D341Med (cell line): ENCODE measurements at regions not wholly inside any gene's neighbourhood (a gene's known extent, or its start where the extent isn't known, plus 50 kb on each side); places are given as distances from the start of the nearest gene placed in this dataset.

Experiments
- DNase-seq: peaks from one replicate; pipeline ENCODE4 v3.0.0; 2012; ENCODE audit warnings: low spot score

GRCh38 chr4:177108708-177109107 is 201.0 kb upstream of the NEIL3 start:
- no peak for DNase-seq

GRCh38 chr4:177109769-177110168 is 199.9 kb upstream of the NEIL3 start:
- DNase-seq: no peak

- DNase-seq: no peak
Observed at GRCh38 chr4:177116161-177116560, 193.5 kb upstream of the NEIL3 start.

- DNase-seq: no peak
Observed at GRCh38 chr4:177117256-177117655, 192.4 kb upstream of the NEIL3 start.

GRCh38 chr4:177118596-177118995 is 191.1 kb upstream of the NEIL3 start:
- DNase-seq: no peak

- no peak for DNase-seq
Observed at GRCh38 chr4:177119021-177119471, 190.6 kb upstream of the NEIL3 start.

- DNase-seq: no peak
Observed at GRCh38 chr4:177119691-177120090, 190.0 kb upstream of the NEIL3 start.

- no peak for DNase-seq
Observed at GRCh38 chr4:177123811-177124210, 185.9 kb upstream of the NEIL3 start.

- DNase-seq: no peak
Observed at GRCh38 chr4:177124349-177125064, 185.2 kb upstream of the NEIL3 start.

GRCh38 chr4:177125656-177126055 is 184.0 kb upstream of the NEIL3 start:
- DNase-seq: no peak

- no peak for DNase-seq
Observed at GRCh38 chr4:177127658-177128057, 182.0 kb upstream of the NEIL3 start.

GRCh38 chr4:177128306-177128705 is 181.4 kb upstream of the NEIL3 start:
- DNase-seq: no peak

- no peak for DNase-seq
Observed at GRCh38 chr4:177131736-177132135, 177.9 kb upstream of the NEIL3 start.

GRCh38 chr4:177147668-177148067 is 162.0 kb upstream of the NEIL3 start:
- DNase-seq: no peak

GRCh38 chr4:177155454-177155853 is 154.2 kb upstream of the NEIL3 start:
- DNase-seq: no peak

- DNase-seq: no peak
Observed at GRCh38 chr4:177159600-177159999, 150.1 kb upstream of the NEIL3 start.

GRCh38 chr4:177161781-177162180 is 147.9 kb upstream of the NEIL3 start:
- DNase-seq: no peak

- no peak for DNase-seq
Observed at GRCh38 chr4:177163532-177163931, 146.1 kb upstream of the NEIL3 start.

- DNase-seq: no peak
Observed at GRCh38 chr4:177171588-177171987, 138.1 kb upstream of the NEIL3 start.

- DNase-seq: no peak
Observed at GRCh38 chr4:177175473-177175872, 134.2 kb upstream of the NEIL3 start.

GRCh38 chr4:177177541-177178081 is 132.1 kb upstream of the NEIL3 start:
- DNase-seq: no peak

- DNase-seq: no peak
Observed at GRCh38 chr4:177178246-177178645, 131.4 kb upstream of the NEIL3 start.

- DNase-seq: no peak
Observed at GRCh38 chr4:177182166-177182565, 127.5 kb upstream of the NEIL3 start.

GRCh38 chr4:177182728-177183127 is 126.9 kb upstream of the NEIL3 start:
- no peak for DNase-seq
